Type B pancreatic cell (in vitro differentiated cells): ENCODE measurements at regions not wholly inside any gene's neighbourhood (a gene's known extent, or its start where the extent isn't known, plus 50 kb on each side); places are given as distances from the start of the nearest gene placed in this dataset.

Experiments
- DNase-seq: peaks from one replicate; pipeline ENCODE4 v3.0.0; 2021; ENCODE audit warnings: mixed read lengths; ENCODE audit not compliant: unreplicated experiment; ENCODE audit errors: extremely low spot score
- H3K27ac Mint-ChIP-seq: 2 replicates; pipeline ENCODE4 v1.8.0; 2021; ENCODE audit warnings: mild to moderate bottlenecking, mixed read lengths
- H3K27me3 Mint-ChIP-seq: 2 replicates; pipeline ENCODE4 v1.8.0; 2021; ENCODE audit warnings: mixed read lengths
- H3K36me3 Mint-ChIP-seq: 2 replicates; pipeline ENCODE4 v1.8.0; 2021; ENCODE audit warnings: mixed read lengths
- H3K4me1 Mint-ChIP-seq: one replicate; pipeline ENCODE4 v1.8.0; 2021; ENCODE audit warnings: mixed read lengths; ENCODE audit not compliant: unreplicated experiment
- H3K4me3 Mint-ChIP-seq: 2 replicates; pipeline ENCODE4 v1.8.0; 2021; ENCODE audit warnings: mild to moderate bottlenecking, mixed read lengths
- H3K9me3 Mint-ChIP-seq: 2 replicates; pipeline ENCODE4 v1.8.0; 2021; ENCODE audit warnings: mixed read lengths
- CTCF ChIP-seq: fragments of 200-600 bp; sonication (generic); conservative IDR thresholded peaks from 2 replicates; pipeline ENCODE4 v1.5.0; 2021; ENCODE audit warnings: antibody characterized with exemption, mild to moderate bottlenecking

- H3K4me1 Mint-ChIP-seq = peaks cover 12% of the 10 kb centered on the region
These were observed 128.2 kb upstream of the TMEM161B start for GRCh38 chr5:88396751-88397281.

GRCh38 chr5:88396000-88396535, 127.4 kb upstream of the TMEM161B start:
- Mint-ChIP-seq H3K9me3 (no peaks in the 10 kb centered on the region), H3K27me3 (peaks cover 50% of the 10 kb centered on the region), H3K27ac (no peak overlapping the region), H3K4me1 (peaks cover 12% of the 10 kb centered on the region), H3K4me3 (no peak overlapping the region), H3K36me3 (no peaks in the 10 kb centered on the region)
- TF ChIP-seq CTCF = no peak
- no peak for DNase-seq

More at GRCh38 chr5:88396751-88397281, 128.2 kb upstream of the TMEM161B start:
- no peaks in the 10 kb centered on the region for H3K9me3 Mint-ChIP-seq
- H3K27me3 Mint-ChIP-seq = peaks cover 51% of the 10 kb centered on the region
- no peak for TF ChIP-seq CTCF
- no peak overlapping the region for H3K27ac Mint-ChIP-seq
- H3K4me3 Mint-ChIP-seq = peak overlapping the region; percentile 81
- H3K36me3 Mint-ChIP-seq = no peaks in the 10 kb centered on the region
- no peak for DNase-seq

GRCh38 chr5:88395264-88395663, 126.6 kb upstream of the TMEM161B start:
- no peak for TF ChIP-seq CTCF
- H3K36me3 Mint-ChIP-seq = no peaks in the 10 kb centered on the region
- H3K4me3 Mint-ChIP-seq = no peak overlapping the region
- H3K27me3 Mint-ChIP-seq = peaks cover 52% of the 10 kb centered on the region
- H3K4me1 Mint-ChIP-seq = peaks cover 12% of the 10 kb centered on the region
- no peak for DNase-seq
- no peak overlapping the region for H3K27ac Mint-ChIP-seq
- H3K9me3 Mint-ChIP-seq = no peaks in the 10 kb centered on the region

- Mint-ChIP-seq H3K36me3 (no peaks in the 10 kb centered on the region), H3K27ac (no peak overlapping the region)
- no peak for DNase-seq
These were observed 126.0 kb upstream of the TMEM161B start for GRCh38 chr5:88394536-88395175.

GRCh38 chr5:88393716-88394535, 125.3 kb upstream of the TMEM161B start:
- H3K9me3 Mint-ChIP-seq = no peaks in the 10 kb centered on the region
- peaks cover 12% of the 10 kb centered on the region for H3K4me1 Mint-ChIP-seq
- H3K27ac Mint-ChIP-seq = no peak overlapping the region
- no peaks in the 10 kb centered on the region for H3K36me3 Mint-ChIP-seq
- TF ChIP-seq CTCF = no peak
- no peak for DNase-seq
- no peak overlapping the region for H3K4me3 Mint-ChIP-seq
- H3K27me3 Mint-ChIP-seq = peaks cover 64% of the 10 kb centered on the region

More at GRCh38 chr5:88394536-88395175, 126.0 kb upstream of the TMEM161B start:
- Mint-ChIP-seq H3K9me3 (no peaks in the 10 kb centered on the region), H3K27me3 (peaks cover 57% of the 10 kb centered on the region), H3K4me1 (peaks cover 12% of the 10 kb centered on the region), H3K4me3 (no peak overlapping the region)
- no peak for TF ChIP-seq CTCF
